ENCODE measurements at regions not wholly inside any gene's neighbourhood (a gene's known extent, or its start where the extent isn't known, plus 50 kb on each side); places are given as distances from the start of the nearest gene placed in this dataset.
A peak's percentile ranks its signal among the peaks of the same experiment; 100 is the strongest.

GRCh38 chr3:86168512-86168911 is 822.4 kb downstream of the VGLL3 start:
- TF ChIP-seq ZFX (IDR thresholded peaks at IDR 0.05) (no peak), CTCF (conservative IDR thresholded peaks at IDR 0.05) (no peak)
- H3K27ac ChIP-seq = no peak overlapping the region

- H3K27ac ChIP-seq = no peak overlapping the region
Observed at GRCh38 chr3:86162521-86162920, 828.4 kb downstream of the VGLL3 start.

GRCh38 chr3:86161493-86161892 is 829.5 kb downstream of the VGLL3 start:
- H3K27ac ChIP-seq = no peak overlapping the region
- TF ChIP-seq ZFX (IDR thresholded peaks at IDR 0.05) (no peak), CTCF (conservative IDR thresholded peaks at IDR 0.05) (no peak)

More at GRCh38 chr3:86162521-86162920, 828.4 kb downstream of the VGLL3 start:
- TF ChIP-seq ZFX (IDR thresholded peaks at IDR 0.05) (no peak), CTCF (conservative IDR thresholded peaks at IDR 0.05) (no peak)

- TF ChIP-seq ZFX (IDR thresholded peaks at IDR 0.05) (no peak), CTCF (conservative IDR thresholded peaks at IDR 0.05) (no peak)
- H3K27ac ChIP-seq = no peak overlapping the region
Observed at GRCh38 chr3:86152620-86153019, 838.3 kb downstream of the VGLL3 start.

DNA sequence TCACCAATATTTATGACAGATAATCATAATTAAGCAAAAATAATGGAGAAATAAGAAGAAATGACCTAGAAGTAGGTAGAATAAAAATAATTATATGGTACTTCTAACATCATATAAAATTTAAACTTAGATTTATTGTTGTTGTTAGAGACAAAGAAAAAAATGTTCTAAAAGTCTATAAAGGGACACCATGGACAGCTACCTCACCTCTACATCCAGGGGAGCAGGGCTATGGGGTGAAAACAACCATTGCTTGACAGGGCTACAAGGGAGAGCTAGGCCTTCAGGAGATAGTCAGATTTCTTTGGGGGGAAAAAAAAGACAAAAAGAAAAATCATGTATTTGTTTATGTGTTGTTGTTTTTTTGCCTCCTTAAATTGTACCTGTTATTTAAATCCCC is 841.9 kb downstream of the VGLL3 start:
- TF ChIP-seq CTCF (conservative IDR thresholded peaks at IDR 0.05) = no peak
- H3K27ac ChIP-seq = no peak overlapping the region

GRCh38 chr3:86147119-86147518 is 843.8 kb downstream of the VGLL3 start:
- TF ChIP-seq CTCF (conservative IDR thresholded peaks at IDR 0.05) (peak; percentile 26), ZFX (IDR thresholded peaks at IDR 0.05) (no peak)
- no peak overlapping the region for H3K27ac ChIP-seq

- no peak overlapping the region for H3K27ac ChIP-seq
- TF ChIP-seq ZFX (IDR thresholded peaks at IDR 0.05) (no peak), CTCF (conservative IDR thresholded peaks at IDR 0.05) (no peak)
Observed at GRCh38 chr3:86126552-86126951, 864.4 kb downstream of the VGLL3 start.
